Fibroblast of lung (primary cell): ENCODE measurements at regions not wholly inside any gene's neighbourhood (a gene's known extent, or its start where the extent isn't known, plus 50 kb on each side); places are given as distances from the start of the nearest gene placed in this dataset.

Experiments used
- CTCF ChIP-seq, 2 donors: IDR thresholded peaks in 1 of 2; conservative IDR thresholded peaks in 1 of 2; 1 replicate in 1 of 2; 2 replicates in 1 of 2; pipeline ENCODE4 v1.5.1; 2011 to 2012; ENCODE audit warnings: low read length in 2 of 2, control low read depth in 1 of 2, inconsistent platforms in 1 of 2, low read depth in 1 of 2, mild to moderate bottlenecking in 1 of 2
- EZH2 ChIP-seq: IDR thresholded peaks from 2 replicates; pipeline ENCODE4 v1.5.1; 2012; ENCODE audit warnings: low read length, control low read depth, mild to moderate bottlenecking; ENCODE audit errors: missing control alignments

GRCh38 chr3:19688767-19689166, 245.2 kb downstream of the EFHB start:
- TF ChIP-seq CTCF (conservative IDR thresholded peaks at IDR 0.05 in 1 of 2, IDR thresholded peaks at IDR 0.05 in 1 of 2; ENCODE audit: low read depth in 1 of 2, low read length in 2 of 2) = no peak
- TF ChIP-seq EZH2 = no peak
